IMR-90 (cell line): ENCODE measurements at regions not wholly inside any gene's neighbourhood (a gene's known extent, or its start where the extent isn't known, plus 50 kb on each side); places are given as distances from the start of the nearest gene placed in this dataset.
A peak's percentile ranks its signal among the peaks of the same experiment; 100 is the strongest.

Source experiments
- ATAC-seq: fragments of 200-7000 bp; cut with Tn5 transposase; 2 replicates; pipeline ENCODE4 v1.9.1; 2020; ENCODE audit warnings: low read depth, mild to moderate bottlenecking, moderate library complexity
- BruUV-seq: library from RNA; stranded (reverse); fragments of 400-500 nt; replicated peaks from 2 replicates; lab custom pipeline; 2021; lab: Mats Ljungman, UMichigan
- CTCF ChIA-PET: fragments of 300-600 bp; formaldehyde crosslinking; extraction: SDS; loops from one replicate; lab custom pipeline; 2021; ENCODE audit warnings: antibody characterized with exemption; lab: Yijun Ruan, JAX
- POLR2A ChIA-PET: fragments of 300-600 bp; sonication (Branson Sonifier 250); formaldehyde crosslinking; loops from one replicate; lab custom pipeline; 2022; ENCODE audit warnings: antibody characterized with exemption; ENCODE audit not compliant: unreplicated experiment; lab: Charles Lee
- DNase-seq: peaks from one replicate; pipeline ENCODE4 v3.0.0; 2013
- H2AFZ ChIP-seq: replicated peaks from 2 replicates; pipeline ENCODE3; 2013; ENCODE audit warnings: low read length, mild to moderate bottlenecking; ENCODE audit not compliant: poor library complexity
- H2AK5ac ChIP-seq: 2 replicates; pipeline ENCODE4 v1.6.1; 2013; ENCODE audit warnings: low read depth, low read length, inconsistent platforms
- H2AK9ac ChIP-seq: replicated peaks from 2 replicates; pipeline ENCODE3; 2013; ENCODE audit warnings: mild to moderate bottlenecking, low read depth, low read length, moderate library complexity; ENCODE audit not compliant: poor library complexity
- H2BK120ac ChIP-seq: 2 replicates; pipeline ENCODE4 v1.6.1; 2013; ENCODE audit warnings: low read depth, low read length, inconsistent platforms
- H2BK15ac ChIP-seq: 3 replicates; pipeline ENCODE4 v1.6.1; 2013; ENCODE audit warnings: low read depth, low read length, inconsistent platforms
- H2BK20ac ChIP-seq: 2 replicates; pipeline ENCODE4 v1.6.1; 2013; ENCODE audit warnings: low read depth, mild to moderate bottlenecking, inconsistent platforms, low read length, moderate library complexity
- H2BK5ac ChIP-seq: 2 replicates; pipeline ENCODE4 v1.6.1; 2013; ENCODE audit warnings: mild to moderate bottlenecking, low read depth, low read length, inconsistent platforms; ENCODE audit not compliant: poor library complexity, severe bottlenecking
- H3K14ac ChIP-seq: replicated peaks from 2 replicates; pipeline ENCODE4 v1.6.1; 2013; ENCODE audit warnings: low read depth, low read length, inconsistent platforms
- H3K18ac ChIP-seq: 2 replicates; pipeline ENCODE4 v1.6.1; 2013; ENCODE audit warnings: low read depth, low read length, control low read depth
- H3K23ac ChIP-seq: 2 replicates; pipeline ENCODE4 v1.6.1; 2013; ENCODE audit warnings: low read depth, low read length, inconsistent platforms
- H3K27ac ChIP-seq: 2 replicates; pipeline ENCODE4 v1.5.1; 2013; ENCODE audit warnings: mild to moderate bottlenecking, control low read depth, low read length; ENCODE audit not compliant: insufficient read depth
- H3K27me3 ChIP-seq: 2 replicates; pipeline ENCODE4 v1.6.1; 2013; ENCODE audit warnings: low read length; ENCODE audit not compliant: control insufficient read depth, insufficient read depth
- H3K36me3 ChIP-seq: 2 replicates; pipeline ENCODE4 v1.6.1; 2013; ENCODE audit warnings: low read length, mixed read lengths; ENCODE audit not compliant: control insufficient read depth, insufficient read depth
- H3K4ac ChIP-seq: 2 replicates; pipeline ENCODE4 v1.6.1; 2013; ENCODE audit warnings: low read depth, low read length, inconsistent platforms
- H3K4me1 ChIP-seq: 2 replicates; pipeline ENCODE4 v1.6.1; 2013; ENCODE audit warnings: low read length, mixed read lengths; ENCODE audit not compliant: control insufficient read depth, insufficient read depth
- H3K4me2 ChIP-seq: 2 replicates; pipeline ENCODE4 v1.6.1; 2013; ENCODE audit warnings: low read depth, mild to moderate bottlenecking, control low read depth, low read length, moderate library complexity
- H3K4me3 ChIP-seq: 2 replicates; pipeline ENCODE4 v1.5.1; 2013; ENCODE audit warnings: low read depth, mild to moderate bottlenecking, control low read depth, low read length, moderate library complexity; ENCODE audit not compliant: insufficient read depth
- H3K56ac ChIP-seq: 2 replicates; pipeline ENCODE4 v1.6.1; 2013; ENCODE audit warnings: low read length, inconsistent platforms; ENCODE audit not compliant: insufficient read depth; ENCODE audit errors: extremely low read depth
- H3K79me1 ChIP-seq, 2 experiments: 2 replicates each; pipeline ENCODE4 v1.6.1; 2013; ENCODE audit warnings: low read length in 2 of 2, inconsistent platforms in 1 of 2, low read depth in 1 of 2
- H3K9ac ChIP-seq: 2 replicates; pipeline ENCODE4 v1.6.1; 2013; ENCODE audit warnings: low read depth, low read length, control low read depth
- H3K9me1 ChIP-seq: 2 replicates; pipeline ENCODE4 v1.6.1; 2013; ENCODE audit warnings: low read length, inconsistent platforms; ENCODE audit not compliant: insufficient read depth
- H3K9me3 ChIP-seq: 2 replicates; pipeline ENCODE4 v1.6.1; 2013; ENCODE audit warnings: low read length; ENCODE audit not compliant: control insufficient read depth, insufficient read depth
- H4K20me1 ChIP-seq: 2 replicates; pipeline ENCODE4 v1.6.1; 2013; ENCODE audit warnings: low read length, inconsistent platforms; ENCODE audit not compliant: insufficient read depth
- H4K5ac ChIP-seq: 2 replicates; pipeline ENCODE4 v1.6.1; 2013; ENCODE audit warnings: mild to moderate bottlenecking, low read depth, low read length, control low read depth
- H4K8ac ChIP-seq, 2 experiments: 2 replicates each; pipeline ENCODE4 v1.6.1; 2013; ENCODE audit warnings: low read depth in 2 of 2, low read length in 2 of 2, control low read depth in 1 of 2, inconsistent platforms in 1 of 2
- H4K91ac ChIP-seq: 2 replicates; pipeline ENCODE4 v1.6.1; 2013; ENCODE audit warnings: low read depth, low read length, inconsistent platforms; ENCODE audit not compliant: insufficient read depth
- BHLHE40 ChIP-seq: fragments of 150-350 bp; IDR thresholded peaks from 2 replicates; pipeline ENCODE4 v1.6.1; 2016; ENCODE audit warnings: mild to moderate bottlenecking, low read depth, low read length
- CHD1 ChIP-seq: IDR thresholded peaks from 2 replicates; pipeline ENCODE4 v1.6.1; 2012; ENCODE audit warnings: low read depth, low read length, improper control_type of control experiment
- FOS ChIP-seq: fragments of 150-350 bp; IDR thresholded peaks from 2 replicates; pipeline ENCODE4 v1.6.1; 2016; ENCODE audit warnings: low read depth, low read length
- MAFK ChIP-seq: IDR thresholded peaks from 2 replicates; pipeline ENCODE4 v1.6.1; 2012; ENCODE audit warnings: low read depth, low read length, improper control_type of control experiment
- MAZ ChIP-seq: IDR thresholded peaks from 2 replicates; pipeline ENCODE4 v1.6.1; 2012; ENCODE audit warnings: low read depth, mild to moderate bottlenecking, low read length, improper control_type of control experiment, moderate library complexity, borderline replicate concordance
- MXI1 ChIP-seq: IDR thresholded peaks from 2 replicates; pipeline ENCODE4 v1.6.1; 2012; ENCODE audit warnings: low read depth, mild to moderate bottlenecking, low read length, moderate library complexity, borderline replicate concordance
- NFE2L2 ChIP-seq: fragments of 150-350 bp; IDR thresholded peaks from 2 replicates; pipeline ENCODE4 v1.6.1; 2016; ENCODE audit warnings: low read depth, mild to moderate bottlenecking, low read length
- RAD21 ChIP-seq: IDR thresholded peaks from 2 replicates; pipeline ENCODE4 v1.6.1; 2012; ENCODE audit warnings: low read length, improper control_type of control experiment
- RFX5 ChIP-seq: IDR thresholded peaks from 2 replicates; pipeline ENCODE4 v1.8.0; 2012; ENCODE audit warnings: low read depth, mild to moderate bottlenecking, low read length, moderate library complexity
- USF2 ChIP-seq: fragments of 150-350 bp; IDR thresholded peaks from 2 replicates; pipeline ENCODE4 v1.6.1; 2017; ENCODE audit warnings: mild to moderate bottlenecking, antibody characterized with exemption, low read length, low read depth
- WGBS, 2 experiments: methylation state at CpG; one replicate each; pipeline versions ENCODE4 v1.1.5 to v1.1.7; 2013; ENCODE audit warnings: missing lambda C conversion rate in 2 of 2; ENCODE audit not compliant: insufficient read length in 1 of 2; ENCODE audit errors: extremely low coverage in 2 of 2; 5-methylcytosine and 5-hydroxymethylcytosine counted together
- dilution Hi-C: fragments of 300-500 bp; cut with HindIII; formaldehyde crosslinking; loops from one replicate; pipeline ENCODE4 v1.14.3; 2018; ENCODE audit warnings: low sequenced_read_pairs; ENCODE audit not compliant: unreplicated experiment
- in situ Hi-C: fragments of 300-500 bp; cut with MboI; formaldehyde crosslinking; loops from 3 replicates; pipeline ENCODE4 v1.14.3; 2019; ENCODE audit warnings: low sequenced_read_pairs, inconsistent platforms, mixed read lengths
- intact Hi-C: fragments of 100-400 bp; cut with micrococcal nuclease; formaldehyde crosslinking; loops from 2 replicates; pipeline ENCODE4 v1.10.0; 2022
- TF ChIP-seq, protein P1 (sequence below): conservative IDR thresholded peaks from 2 replicates; pipeline ENCODE4 v1.5.1; 2012; ENCODE audit warnings: mild to moderate bottlenecking, low read depth, low read length, improper control_type of control experiment
- TF ChIP-seq, protein P2 (sequence below): fragments of 150-350 bp; IDR thresholded peaks from 2 replicates; pipeline ENCODE4 v1.6.1; 2016; ENCODE audit warnings: low read depth, mild to moderate bottlenecking, low read length, moderate library complexity, borderline replicate concordance

GRCh38 chr2:44051593-44052347 lies 56.0 kb upstream of the LRPPRC start:
- no peak overlapping the region for H3K23ac ChIP-seq
- no peak overlapping the region for H4K91ac ChIP-seq
- no TSS peak for BruUV-seq
- no peaks in the 10 kb centered on the region for H3K79me1 ChIP-seq
- ChIA-PET POLR2A (no interaction called here), CTCF (no interaction called here)
- no peak for ATAC-seq
- H2AFZ ChIP-seq = peak overlapping the region; percentile 37
- no peak overlapping the region for H3K27ac ChIP-seq
- H4K20me1 ChIP-seq = no peaks in the 10 kb centered on the region
- dilution Hi-C loops (no loop called here), in situ Hi-C loops (no loop called here), intact Hi-C loops (no loop called here)
- H3K9ac ChIP-seq = no peak overlapping the region
- no peaks in the 10 kb centered on the region for H3K9me1 ChIP-seq
- no peak overlapping the region for H3K18ac ChIP-seq
- TF ChIP-seq, protein P1, sequence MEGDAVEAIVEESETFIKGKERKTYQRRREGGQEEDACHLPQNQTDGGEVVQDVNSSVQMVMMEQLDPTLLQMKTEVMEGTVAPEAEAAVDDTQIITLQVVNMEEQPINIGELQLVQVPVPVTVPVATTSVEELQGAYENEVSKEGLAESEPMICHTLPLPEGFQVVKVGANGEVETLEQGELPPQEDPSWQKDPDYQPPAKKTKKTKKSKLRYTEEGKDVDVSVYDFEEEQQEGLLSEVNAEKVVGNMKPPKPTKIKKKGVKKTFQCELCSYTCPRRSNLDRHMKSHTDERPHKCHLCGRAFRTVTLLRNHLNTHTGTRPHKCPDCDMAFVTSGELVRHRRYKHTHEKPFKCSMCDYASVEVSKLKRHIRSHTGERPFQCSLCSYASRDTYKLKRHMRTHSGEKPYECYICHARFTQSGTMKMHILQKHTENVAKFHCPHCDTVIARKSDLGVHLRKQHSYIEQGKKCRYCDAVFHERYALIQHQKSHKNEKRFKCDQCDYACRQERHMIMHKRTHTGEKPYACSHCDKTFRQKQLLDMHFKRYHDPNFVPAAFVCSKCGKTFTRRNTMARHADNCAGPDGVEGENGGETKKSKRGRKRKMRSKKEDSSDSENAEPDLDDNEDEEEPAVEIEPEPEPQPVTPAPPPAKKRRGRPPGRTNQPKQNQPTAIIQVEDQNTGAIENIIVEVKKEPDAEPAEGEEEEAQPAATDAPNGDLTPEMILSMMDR = no peak
- TF ChIP-seq MAZ = no peak
- TF ChIP-seq FOS = no peak
- TF ChIP-seq RAD21 = no peak
- no peak for TF ChIP-seq MAFK
- TF ChIP-seq RFX5 = no peak
- TF ChIP-seq NFE2L2 = no peak
- TF ChIP-seq MXI1 = no peak
- no peak for TF ChIP-seq BHLHE40
- TF ChIP-seq USF2 = no peak
- TF ChIP-seq CHD1 = no peak
- TF ChIP-seq, protein P2, sequence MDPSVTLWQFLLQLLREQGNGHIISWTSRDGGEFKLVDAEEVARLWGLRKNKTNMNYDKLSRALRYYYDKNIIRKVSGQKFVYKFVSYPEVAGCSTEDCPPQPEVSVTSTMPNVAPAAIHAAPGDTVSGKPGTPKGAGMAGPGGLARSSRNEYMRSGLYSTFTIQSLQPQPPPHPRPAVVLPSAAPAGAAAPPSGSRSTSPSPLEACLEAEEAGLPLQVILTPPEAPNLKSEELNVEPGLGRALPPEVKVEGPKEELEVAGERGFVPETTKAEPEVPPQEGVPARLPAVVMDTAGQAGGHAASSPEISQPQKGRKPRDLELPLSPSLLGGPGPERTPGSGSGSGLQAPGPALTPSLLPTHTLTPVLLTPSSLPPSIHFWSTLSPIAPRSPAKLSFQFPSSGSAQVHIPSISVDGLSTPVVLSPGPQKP = no peak
- H2BK20ac ChIP-seq = no peak overlapping the region
- peaks cover 19% of the 10 kb centered on the region for H3K27me3 ChIP-seq
- DNase-seq = no peak
- H4K5ac ChIP-seq = no peak overlapping the region
- no peak overlapping the region for H2BK15ac ChIP-seq
- H2BK5ac ChIP-seq = no peak overlapping the region
- H3K4ac ChIP-seq = no peak overlapping the region
- H3K4me2 ChIP-seq = no peak overlapping the region
- no peak overlapping the region for H2BK120ac ChIP-seq
- no peak overlapping the region for H2AK5ac ChIP-seq
- no peak overlapping the region for H3K14ac ChIP-seq
- no peak overlapping the region for H4K8ac ChIP-seq
- H2AK9ac ChIP-seq = no peak overlapping the region
- no CpG with 5 or more reads among the region's 7 CpGs for WGBS, 2 experiments
- no peaks in the 10 kb centered on the region for H3K9me3 ChIP-seq
- H3K4me3 ChIP-seq = no peak overlapping the region
- no peaks in the 10 kb centered on the region for H3K4me1 ChIP-seq
- no peaks in the 10 kb centered on the region for H3K36me3 ChIP-seq
- H3K56ac ChIP-seq = no peak overlapping the region
